Mesenchymal stem cell (in vitro differentiated cells and primary cell): ENCODE measurements at regions not wholly inside any gene's neighbourhood (a gene's known extent, or its start where the extent isn't known, plus 50 kb on each side); places are given as distances from the start of the nearest gene placed in this dataset.

Source experiments
- DNase-seq: peaks from one replicate; pipeline ENCODE4 v3.0.0-alpha.2; 2013
- H2AFZ ChIP-seq: one replicate; pipeline ENCODE4 v1.6.1; 2013; ENCODE audit warnings: low read depth, mild to moderate bottlenecking, control low read depth, inconsistent platforms, low read length, moderate library complexity
- H2AK5ac ChIP-seq: 2 replicates; pipeline ENCODE4 v1.6.1; 2013; ENCODE audit warnings: low read length, moderate library complexity, mild to moderate bottlenecking, inconsistent platforms; ENCODE audit not compliant: severe bottlenecking
- H2BK120ac ChIP-seq: one replicate; pipeline ENCODE4 v1.6.1; 2013; ENCODE audit warnings: low read depth, mild to moderate bottlenecking, inconsistent platforms, low read length, moderate library complexity
- H2BK12ac ChIP-seq, 2 experiments: one replicate each; pipeline ENCODE4 v1.6.1; 2013; ENCODE audit warnings: inconsistent platforms in 2 of 2, low read length in 2 of 2, mild to moderate bottlenecking in 2 of 2, moderate library complexity in 2 of 2, control low read depth in 1 of 2
- H2BK15ac ChIP-seq: one replicate; pipeline ENCODE4 v1.6.1; 2013; ENCODE audit warnings: mild to moderate bottlenecking, low read depth, inconsistent platforms; ENCODE audit not compliant: poor library complexity, severe bottlenecking
- H2BK5ac ChIP-seq: 2 replicates; pipeline ENCODE4 v1.6.1; 2013; ENCODE audit warnings: low read depth, mild to moderate bottlenecking, low read length, control low read depth, inconsistent platforms; ENCODE audit not compliant: poor library complexity, severe bottlenecking
- H3K14ac ChIP-seq, 2 experiments: one replicate each; pipeline ENCODE4 v1.6.1; 2013; ENCODE audit warnings: inconsistent platforms in 2 of 2, low read length in 2 of 2, control low read depth in 1 of 2, mild to moderate bottlenecking in 1 of 2, moderate library complexity in 1 of 2
- H3K18ac ChIP-seq, 2 experiments: one replicate each; pipeline ENCODE4 v1.6.1; 2013; ENCODE audit warnings: inconsistent platforms in 2 of 2, low read length in 2 of 2, control low read depth in 1 of 2, low read depth in 1 of 2, mild to moderate bottlenecking in 1 of 2
- H3K23ac ChIP-seq, 2 experiments: one replicate each; pipeline ENCODE4 v1.6.1; 2013; ENCODE audit warnings: inconsistent platforms in 2 of 2, low read length in 2 of 2, mild to moderate bottlenecking in 2 of 2, moderate library complexity in 2 of 2, control low read depth in 1 of 2
- H3K27ac ChIP-seq: 2 replicates; pipeline ENCODE4 v1.5.1; 2013; ENCODE audit warnings: mild to moderate bottlenecking, moderate library complexity, low read length, control low read depth, inconsistent platforms; ENCODE audit not compliant: poor library complexity, severe bottlenecking
- H3K27me3 ChIP-seq, 2 experiments: 2 replicates each; pipeline versions ENCODE4 v1.6.1 to v1.7.0; 2013; ENCODE audit warnings: low read length in 2 of 2, mild to moderate bottlenecking in 2 of 2, moderate library complexity in 2 of 2, control low read depth in 1 of 2, inconsistent platforms in 1 of 2; ENCODE audit not compliant: control insufficient read depth in 1 of 2, insufficient read depth in 1 of 2
- H3K36me3 ChIP-seq, 2 experiments: 2 replicates each; pipeline versions ENCODE4 v1.6.1 to v1.7.0; 2013; ENCODE audit warnings: low read length in 2 of 2, control low read depth in 1 of 2, inconsistent platforms in 1 of 2, low read depth in 1 of 2, mild to moderate bottlenecking in 1 of 2; ENCODE audit not compliant: insufficient read depth in 2 of 2, control insufficient read depth in 1 of 2
- H3K4ac ChIP-seq, 2 experiments: one replicate each; pipeline ENCODE4 v1.6.1; 2013; ENCODE audit warnings: inconsistent platforms in 2 of 2, low read length in 2 of 2, mild to moderate bottlenecking in 2 of 2, moderate library complexity in 2 of 2, control low read depth in 1 of 2, low read depth in 1 of 2
- H3K4me1 ChIP-seq: 2 replicates; pipeline ENCODE4 v1.6.1; 2013; ENCODE audit warnings: low read depth, low read length, control low read depth; ENCODE audit not compliant: control insufficient read depth, insufficient read depth
- H3K4me2 ChIP-seq: 2 replicates; pipeline ENCODE4 v1.6.1; 2013; ENCODE audit warnings: low read length, mild to moderate bottlenecking, inconsistent platforms; ENCODE audit not compliant: poor library complexity, severe bottlenecking
- H3K4me3 ChIP-seq, 2 experiments: 2 replicates each; pipeline versions ENCODE4 v1.5.1 to v1.7.0; 2013; ENCODE audit warnings: low read length in 2 of 2, mild to moderate bottlenecking in 2 of 2, control low read depth in 1 of 2, low read depth in 1 of 2; ENCODE audit not compliant: insufficient read depth in 1 of 2
- H3K79me1 ChIP-seq: replicated peaks from 2 replicates; pipeline ENCODE4 v1.6.1; 2013; ENCODE audit warnings: mild to moderate bottlenecking, control low read depth, low read length, inconsistent platforms; ENCODE audit not compliant: poor library complexity, severe bottlenecking
- H3K9ac ChIP-seq: 2 replicates; pipeline ENCODE4 v1.7.0; 2013; ENCODE audit warnings: mild to moderate bottlenecking, low read length, moderate library complexity
- H3K9me3 ChIP-seq: 2 replicates; pipeline ENCODE4 v1.7.0; 2013; ENCODE audit warnings: mild to moderate bottlenecking, low read length; ENCODE audit not compliant: control insufficient read depth
- H4K8ac ChIP-seq: one replicate; pipeline ENCODE4 v1.6.1; 2013; ENCODE audit warnings: inconsistent platforms, mild to moderate bottlenecking, low read length, moderate library complexity
- H4K91ac ChIP-seq: one replicate; pipeline ENCODE4 v1.6.1; 2013; ENCODE audit warnings: mild to moderate bottlenecking, low read length, inconsistent platforms
- WGBS: methylation state at CpG from one replicate; pipeline ENCODE4 v1.1.7; 2013; ENCODE audit warnings: mixed read lengths; 5-methylcytosine and 5-hydroxymethylcytosine counted together

DNA sequence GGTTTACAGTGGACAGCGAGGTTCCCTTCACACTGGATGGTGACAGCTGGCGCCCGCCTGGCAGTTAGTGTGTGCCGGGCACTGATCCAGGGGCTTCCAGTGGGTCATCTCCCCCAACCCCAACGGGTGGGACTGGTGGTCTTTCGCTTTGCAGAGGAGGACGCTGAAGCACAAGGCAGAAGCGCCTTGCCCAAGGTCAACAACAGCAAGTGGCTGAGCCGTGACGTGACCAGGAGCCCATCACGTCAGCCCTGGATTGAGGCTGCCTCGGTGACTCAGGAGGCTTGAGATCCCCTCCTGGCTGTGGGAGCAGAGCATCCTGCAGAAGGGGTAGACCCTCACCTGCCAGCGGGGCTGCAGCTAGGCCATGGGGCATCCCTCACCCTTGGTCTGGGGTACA, 215.3 kb downstream of the RBFOX3 start:
- H4K91ac ChIP-seq = no peak overlapping the region
- H2BK120ac ChIP-seq = no peak overlapping the region
- H2AFZ ChIP-seq = no peak overlapping the region
- no peak overlapping the region for H3K14ac ChIP-seq
- H3K9me3 ChIP-seq = no peaks in the 10 kb centered on the region
- DNase-seq = no peak
- no peaks in the 10 kb centered on the region for H3K36me3 ChIP-seq
- H2BK5ac ChIP-seq = no peak overlapping the region
- peak overlapping the region in 1 of 2 experiments; percentile 10 for H3K4me3 ChIP-seq
- no peaks in the 10 kb centered on the region for H3K4me1 ChIP-seq
- H2BK12ac ChIP-seq = no peak overlapping the region
- H3K23ac ChIP-seq = no peak overlapping the region
- no peak overlapping the region for H3K4me2 ChIP-seq
- no peaks in the 10 kb centered on the region for H3K79me1 ChIP-seq
- H3K9ac ChIP-seq = no peak overlapping the region
- H3K18ac ChIP-seq = no peak overlapping the region
- peaks cover 48 to 90% of the 10 kb centered on the region in 2 experiments for H3K27me3 ChIP-seq
- H2BK15ac ChIP-seq = no peak overlapping the region
- no peak overlapping the region for H2AK5ac ChIP-seq
- WGBS = 82% methylated on average over 13 of the region's 13 CpGs
- H4K8ac ChIP-seq = no peak overlapping the region
- H3K4ac ChIP-seq = no peak overlapping the region
- no peak overlapping the region for H3K27ac ChIP-seq

DNA sequence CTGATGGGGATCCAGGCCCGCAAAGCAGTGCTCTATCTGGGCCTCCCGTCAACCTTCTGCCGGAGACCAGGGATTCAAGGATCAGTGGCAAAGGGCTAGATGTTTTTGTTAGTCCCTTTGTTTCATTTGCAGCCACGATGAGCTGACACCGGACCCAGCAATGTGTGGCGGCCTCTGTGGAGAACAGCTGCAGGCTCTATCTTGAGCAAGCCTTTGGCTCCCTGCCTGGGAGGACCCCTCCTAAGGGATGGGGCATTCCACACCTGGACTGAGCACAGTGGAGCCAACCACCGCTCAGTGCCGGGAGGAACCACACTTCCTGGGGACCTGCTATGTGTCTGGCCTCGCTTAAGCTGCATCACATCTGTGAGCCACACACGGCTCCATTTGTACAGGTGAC, 215.8 kb downstream of the RBFOX3 start:
- Histone ChIP-seq H3K4me2 (no peak overlapping the region), H4K8ac (no peak overlapping the region), H3K23ac (no peak overlapping the region), H2AFZ (no peak overlapping the region), H3K9ac (no peak overlapping the region), H3K27me3 (peaks cover 43 to 89% of the 10 kb centered on the region in 2 experiments), H3K9me3 (no peaks in the 10 kb centered on the region), H2BK120ac (no peak overlapping the region), H4K91ac (no peak overlapping the region), H3K18ac (no peak overlapping the region), H3K4ac (no peak overlapping the region), H3K14ac (no peak overlapping the region), H3K79me1 (no peaks in the 10 kb centered on the region), H2BK15ac (no peak overlapping the region), H2BK12ac (no peak overlapping the region), H2AK5ac (no peak overlapping the region), H2BK5ac (no peak overlapping the region), H3K36me3 (no peaks in the 10 kb centered on the region), H3K27ac (no peak overlapping the region), H3K4me3 (no peak overlapping the region), H3K4me1 (no peaks in the 10 kb centered on the region)
- 81% methylated on average over 10 of the region's 10 CpGs for WGBS
- no peak for DNase-seq

DNA sequence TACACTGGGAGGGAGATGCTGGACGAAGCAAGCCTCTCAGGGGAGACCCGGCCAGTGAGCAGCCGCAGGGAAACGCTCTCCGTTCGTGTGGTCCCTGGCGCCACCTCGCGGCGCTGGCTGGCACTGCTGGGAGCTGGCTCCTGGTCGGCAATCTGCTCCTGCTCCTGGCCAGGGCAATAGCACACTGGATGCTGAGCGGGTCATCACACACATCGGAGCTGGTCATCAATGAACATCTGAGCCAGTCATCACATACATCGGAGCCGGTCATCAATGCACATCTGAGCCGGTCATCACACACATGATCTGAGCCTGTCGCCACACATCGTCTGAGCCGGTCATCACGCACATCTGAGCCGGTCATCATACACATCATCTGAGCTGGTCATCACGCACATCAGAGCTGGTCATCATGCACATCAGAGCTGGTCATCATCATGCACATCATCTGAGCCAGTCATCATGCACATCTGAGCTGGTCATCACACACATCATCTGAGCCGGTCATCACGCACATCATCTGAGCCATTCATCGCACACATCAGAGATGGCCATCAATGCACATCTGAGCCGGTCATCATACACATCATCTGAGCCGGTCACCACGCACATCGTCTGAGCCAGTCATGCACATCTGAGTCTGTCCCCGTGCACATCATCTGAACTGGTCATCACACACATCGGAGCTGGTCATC, 217.3 kb downstream of the RBFOX3 start:
- Histone ChIP-seq H3K27me3 (peaks cover 38 to 89% of the 10 kb centered on the region in 2 experiments), H2AK5ac (no peak overlapping the region), H2BK12ac (no peak overlapping the region), H3K23ac (no peak overlapping the region), H3K18ac (no peak overlapping the region), H2BK15ac (no peak overlapping the region), H4K91ac (no peak overlapping the region), H3K9me3 (no peaks in the 10 kb centered on the region), H3K4me2 (no peak overlapping the region), H4K8ac (no peak overlapping the region), H3K4me3 (no peak overlapping the region), H3K4ac (no peak overlapping the region), H3K27ac (no peak overlapping the region), H2AFZ (no peak overlapping the region), H2BK120ac (no peak overlapping the region), H3K14ac (no peak overlapping the region), H3K4me1 (no peaks in the 10 kb centered on the region), H2BK5ac (no peak overlapping the region), H3K79me1 (no peaks in the 10 kb centered on the region), H3K36me3 (no peaks in the 10 kb centered on the region), H3K9ac (no peak overlapping the region)
- DNase-seq = peak; percentile 49
- 44% methylated on average over 31 of the region's 31 CpGs for WGBS

DNA sequence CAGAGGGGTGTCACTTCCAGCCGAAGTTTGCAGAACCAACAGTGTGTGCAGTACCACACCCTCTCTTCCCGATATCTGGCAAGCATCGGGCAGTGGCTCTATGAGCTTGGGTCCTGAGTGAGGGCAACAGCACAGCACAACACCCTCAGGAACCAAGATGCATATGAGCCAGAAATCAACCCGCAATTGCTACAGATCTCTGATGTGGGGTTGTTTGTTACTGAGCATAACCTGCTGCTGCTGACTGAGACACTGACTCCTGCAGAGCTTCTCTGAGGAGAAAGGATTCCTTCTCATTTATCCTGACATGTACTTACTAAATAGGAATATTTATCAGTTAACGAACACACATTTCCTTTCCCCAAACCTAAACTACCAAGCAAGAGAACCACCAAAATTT, 218.3 kb downstream of the RBFOX3 start:
- no peak overlapping the region for H3K4ac ChIP-seq
- 92% methylated on average over 4 of the region's 5 CpGs for WGBS
- H3K18ac ChIP-seq = no peak overlapping the region
- H2AFZ ChIP-seq = no peak overlapping the region
- H3K36me3 ChIP-seq = no peaks in the 10 kb centered on the region
- H3K4me1 ChIP-seq = peaks cover 4% of the 10 kb centered on the region
- H3K23ac ChIP-seq = no peak overlapping the region
- H2BK5ac ChIP-seq = no peak overlapping the region
- H2BK15ac ChIP-seq = no peak overlapping the region
- no peak overlapping the region for H3K9ac ChIP-seq
- no peak overlapping the region for H3K27ac ChIP-seq
- H3K27me3 ChIP-seq = peaks cover 38 to 86% of the 10 kb centered on the region in 2 experiments
- H3K14ac ChIP-seq = no peak overlapping the region
- H3K79me1 ChIP-seq = no peaks in the 10 kb centered on the region
- no peak overlapping the region for H4K8ac ChIP-seq
- no peak overlapping the region for H3K4me2 ChIP-seq
- no peak for DNase-seq
- no peaks in the 10 kb centered on the region for H3K9me3 ChIP-seq
- H2AK5ac ChIP-seq = no peak overlapping the region
- H4K91ac ChIP-seq = no peak overlapping the region
- H2BK12ac ChIP-seq = no peak overlapping the region
- no peak overlapping the region for H3K4me3 ChIP-seq
- no peak overlapping the region for H2BK120ac ChIP-seq
